Keratinocyte (primary cell): ENCODE measurements at regions not wholly inside any gene's neighbourhood (a gene's known extent, or its start where the extent isn't known, plus 50 kb on each side); places are given as distances from the start of the nearest gene placed in this dataset.

ENCODE experiments used
- DNase-seq: peaks from one replicate; pipeline ENCODE4 v3.0.0-alpha.2; 2011; ENCODE audit warnings: low read depth, missing footprints, low spot score
- FAIRE-seq: peaks from 2 replicates; lab custom pipeline; 2011; peaks lifted over from hg19 to GRCh38; lab: Jason Lieb, UNC
- H2AFZ ChIP-seq: 2 replicates; pipeline ENCODE4 v1.6.0; 2012; ENCODE audit warnings: low read length, control low read depth, inconsistent platforms; ENCODE audit not compliant: control insufficient read depth
- H3K27ac ChIP-seq: 2 replicates; pipeline ENCODE4 v1.5.1; 2011; ENCODE audit warnings: low read length; ENCODE audit not compliant: control insufficient read depth, insufficient read depth
- H3K27me3 ChIP-seq: 3 replicates; pipeline ENCODE4 v1.6.0; 2011; ENCODE audit warnings: low read length; ENCODE audit not compliant: control insufficient read depth, insufficient read depth; ENCODE audit errors: extremely low read depth
- H3K36me3 ChIP-seq, 2 experiments: 2 replicates in 1 of 2; 3 replicates in 1 of 2; pipeline ENCODE4 v1.5.1; 2011; ENCODE audit warnings: low read length in 2 of 2, mild to moderate bottlenecking in 1 of 2; ENCODE audit not compliant: control insufficient read depth in 2 of 2, insufficient read depth in 2 of 2; ENCODE audit errors: extremely low read depth in 1 of 2
- H3K4me1 ChIP-seq: 3 replicates; pipeline ENCODE4 v1.5.1; 2011; ENCODE audit warnings: low read length; ENCODE audit not compliant: control insufficient read depth, insufficient read depth; ENCODE audit errors: extremely low read depth
- H3K4me2 ChIP-seq: 3 replicates; pipeline ENCODE4 v1.6.0; 2011; ENCODE audit warnings: low read depth, low read length; ENCODE audit not compliant: control insufficient read depth, insufficient read depth; ENCODE audit errors: extremely low read depth
- H3K4me3 ChIP-seq, 3 experiments: fragments of 200-600 bp in 1 of 3; sonication (generic) in 1 of 3; 2 replicates in 2 of 3; 3 replicates in 1 of 3; pipeline ENCODE4 v1.5.1; 2011 to 2016; ENCODE audit warnings: low read length in 3 of 3, mild to moderate bottlenecking in 3 of 3, control low read depth in 2 of 3, inconsistent platforms in 1 of 3, low read depth in 1 of 3, mixed read lengths in 1 of 3, mixed run types in 1 of 3, moderate library complexity in 1 of 3; ENCODE audit not compliant: control insufficient read depth in 2 of 3, insufficient read depth in 2 of 3; ENCODE audit errors: extremely low read depth in 1 of 3
- H3K79me2 ChIP-seq: 2 replicates; pipeline ENCODE4 v1.6.0; 2012; ENCODE audit warnings: low read length; ENCODE audit not compliant: control insufficient read depth, insufficient read depth
- H3K9ac ChIP-seq: 3 replicates; pipeline ENCODE4 v1.6.0; 2011; ENCODE audit warnings: low read length; ENCODE audit not compliant: control insufficient read depth, insufficient read depth; ENCODE audit errors: extremely low read depth
- H3K9me1 ChIP-seq: 3 replicates; pipeline ENCODE4 v1.6.0; 2011; ENCODE audit warnings: low read length; ENCODE audit not compliant: control insufficient read depth, insufficient read depth; ENCODE audit errors: extremely low read depth
- H3K9me3 ChIP-seq: 2 replicates; pipeline ENCODE4 v1.5.1; 2012; ENCODE audit warnings: low read depth, low read length; ENCODE audit not compliant: control insufficient read depth
- H4K20me1 ChIP-seq: 3 replicates; pipeline ENCODE4 v1.6.0; 2011; ENCODE audit warnings: low read length; ENCODE audit not compliant: control insufficient read depth, insufficient read depth; ENCODE audit errors: extremely low read depth
- EZH2 ChIP-seq: IDR thresholded peaks from one replicate; pipeline ENCODE4 v1.6.1; 2012; ENCODE audit warnings: inconsistent platforms, mild to moderate bottlenecking, low read length, moderate library complexity
- dilution Hi-C: fragments of 300-500 bp; cut with MboI; formaldehyde crosslinking; loops from one replicate; pipeline ENCODE4 v1.7.0; 2020; ENCODE audit warnings: low sequenced_read_pairs; ENCODE audit not compliant: extremely low pct_ligation_motif_present
- TF ChIP-seq, protein P1 (sequence below), 3 experiments: IDR thresholded peaks in 1 of 3; conservative IDR thresholded peaks in 1 of 3; optimal IDR thresholded peaks in 1 of 3; 2 replicates in 2 of 3; 3 replicates in 1 of 3; pipeline versions ENCODE3 to v1.5.1; 2011; ENCODE audit warnings: low read length in 3 of 3, mild to moderate bottlenecking in 3 of 3, moderate library complexity in 2 of 3, control low read depth in 1 of 3, inconsistent platforms in 1 of 3; ENCODE audit not compliant: insufficient read depth in 2 of 3; ENCODE audit errors: extremely low read depth in 1 of 3

DNA sequence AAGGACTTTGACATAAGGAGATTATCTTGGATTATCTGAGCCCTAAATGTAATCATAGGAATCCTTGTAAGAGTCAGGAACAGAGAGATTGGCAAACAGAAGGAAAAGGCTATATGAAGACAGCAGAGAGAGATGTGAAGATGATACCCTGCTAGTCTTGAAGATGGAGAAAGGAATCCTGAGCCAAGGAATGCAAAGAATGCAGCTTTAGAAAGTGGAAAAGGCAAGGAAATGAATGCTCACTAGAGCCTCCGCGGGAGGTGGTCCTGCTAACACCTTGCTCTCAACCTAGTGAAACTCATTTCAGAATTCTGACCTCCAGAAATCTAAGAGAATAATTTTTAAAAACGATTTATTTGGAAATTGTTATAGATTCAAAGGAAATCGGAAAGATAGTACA lies 117.1 kb downstream of the TBXT start:
- dilution Hi-C loops = no loop called here
- no peaks in the 10 kb centered on the region for H3K4me1 ChIP-seq
- H3K4me2 ChIP-seq = no peak overlapping the region
- no peak overlapping the region for H3K4me3 ChIP-seq
- H3K9me3 ChIP-seq = no peaks in the 10 kb centered on the region
- no peaks in the 10 kb centered on the region for H3K9me1 ChIP-seq
- H2AFZ ChIP-seq = no peak overlapping the region
- no peak overlapping the region for H3K9ac ChIP-seq
- no peaks in the 10 kb centered on the region for H4K20me1 ChIP-seq
- no peaks in the 10 kb centered on the region for H3K27me3 ChIP-seq
- FAIRE-seq = no peak
- TF ChIP-seq, protein P1, sequence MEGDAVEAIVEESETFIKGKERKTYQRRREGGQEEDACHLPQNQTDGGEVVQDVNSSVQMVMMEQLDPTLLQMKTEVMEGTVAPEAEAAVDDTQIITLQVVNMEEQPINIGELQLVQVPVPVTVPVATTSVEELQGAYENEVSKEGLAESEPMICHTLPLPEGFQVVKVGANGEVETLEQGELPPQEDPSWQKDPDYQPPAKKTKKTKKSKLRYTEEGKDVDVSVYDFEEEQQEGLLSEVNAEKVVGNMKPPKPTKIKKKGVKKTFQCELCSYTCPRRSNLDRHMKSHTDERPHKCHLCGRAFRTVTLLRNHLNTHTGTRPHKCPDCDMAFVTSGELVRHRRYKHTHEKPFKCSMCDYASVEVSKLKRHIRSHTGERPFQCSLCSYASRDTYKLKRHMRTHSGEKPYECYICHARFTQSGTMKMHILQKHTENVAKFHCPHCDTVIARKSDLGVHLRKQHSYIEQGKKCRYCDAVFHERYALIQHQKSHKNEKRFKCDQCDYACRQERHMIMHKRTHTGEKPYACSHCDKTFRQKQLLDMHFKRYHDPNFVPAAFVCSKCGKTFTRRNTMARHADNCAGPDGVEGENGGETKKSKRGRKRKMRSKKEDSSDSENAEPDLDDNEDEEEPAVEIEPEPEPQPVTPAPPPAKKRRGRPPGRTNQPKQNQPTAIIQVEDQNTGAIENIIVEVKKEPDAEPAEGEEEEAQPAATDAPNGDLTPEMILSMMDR (optimal IDR thresholded peaks at IDR 0.05 in 1 of 3, IDR thresholded peaks at IDR 0.05 in 1 of 3, conservative IDR thresholded peaks at IDR 0.05 in 1 of 3; ENCODE audit: extremely low read depth in 1 of 3, insufficient read depth in 2 of 3, low read length in 3 of 3) = no peak
- TF ChIP-seq EZH2 = no peak
- no peaks in the 10 kb centered on the region for H3K36me3 ChIP-seq
- DNase-seq = no peak
- no peak overlapping the region for H3K27ac ChIP-seq
- H3K79me2 ChIP-seq = no peaks in the 10 kb centered on the region

DNA sequence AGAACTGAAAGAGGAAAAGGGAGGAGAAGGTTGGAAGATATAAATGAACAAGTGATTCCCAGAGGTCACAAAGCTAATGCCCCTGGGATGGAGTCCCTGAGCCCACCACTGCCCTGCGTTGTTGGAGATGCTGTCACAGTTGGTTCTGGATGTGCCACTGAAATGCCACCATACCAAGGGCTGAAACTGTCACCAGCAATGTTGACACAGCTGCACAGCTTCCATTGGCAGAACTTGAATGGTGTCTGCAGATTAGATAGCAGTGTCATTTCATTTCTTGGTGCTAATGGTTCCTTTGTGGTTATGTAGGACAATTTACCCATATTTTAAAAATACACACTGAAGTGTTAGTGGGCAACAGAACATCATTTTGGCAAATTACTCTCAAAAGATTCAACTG lies 120.7 kb downstream of the TBXT start:
- Histone ChIP-seq H3K9me1 (no peaks in the 10 kb centered on the region), H3K27me3 (no peaks in the 10 kb centered on the region), H3K36me3 (no peaks in the 10 kb centered on the region), H3K9ac (no peak overlapping the region), H3K79me2 (no peaks in the 10 kb centered on the region), H3K9me3 (no peaks in the 10 kb centered on the region), H3K27ac (no peak overlapping the region), H3K4me2 (no peak overlapping the region), H3K4me3 (no peak overlapping the region), H2AFZ (no peak overlapping the region), H3K4me1 (no peaks in the 10 kb centered on the region), H4K20me1 (no peaks in the 10 kb centered on the region)
- dilution Hi-C loops = no loop called here
- TF ChIP-seq EZH2 = no peak
- TF ChIP-seq, protein P1 (optimal IDR thresholded peaks at IDR 0.05 in 1 of 3, IDR thresholded peaks at IDR 0.05 in 1 of 3, conservative IDR thresholded peaks at IDR 0.05 in 1 of 3; ENCODE audit: extremely low read depth in 1 of 3, insufficient read depth in 2 of 3, low read length in 3 of 3) = no peak
- DNase-seq (no peak), FAIRE-seq (no peak)
